DOHH2 (cell line): ENCODE measurements at regions not wholly inside any gene's neighbourhood (a gene's known extent, or its start where the extent isn't known, plus 50 kb on each side); places are given as distances from the start of the nearest gene placed in this dataset.

Experiments used
- EZH2phosphoT487 ChIP-seq: fragments of 200-600 bp; sonication (generic); IDR thresholded peaks from 2 replicates; pipeline ENCODE4 v1.6.1; 2017; ENCODE audit warnings: borderline replicate concordance, mild to moderate bottlenecking, antibody characterized with exemption, low read length, moderate library complexity, mixed read lengths
- TF ChIP-seq, protein P1 (sequence below): fragments of 200-600 bp; sonication (generic); IDR thresholded peaks from one replicate; pipeline ENCODE4 v1.5.1; 2014; ENCODE audit warnings: antibody characterized with exemption, mild to moderate bottlenecking, low read depth, low read length; ENCODE audit not compliant: poor library complexity, severe bottlenecking

DNA sequence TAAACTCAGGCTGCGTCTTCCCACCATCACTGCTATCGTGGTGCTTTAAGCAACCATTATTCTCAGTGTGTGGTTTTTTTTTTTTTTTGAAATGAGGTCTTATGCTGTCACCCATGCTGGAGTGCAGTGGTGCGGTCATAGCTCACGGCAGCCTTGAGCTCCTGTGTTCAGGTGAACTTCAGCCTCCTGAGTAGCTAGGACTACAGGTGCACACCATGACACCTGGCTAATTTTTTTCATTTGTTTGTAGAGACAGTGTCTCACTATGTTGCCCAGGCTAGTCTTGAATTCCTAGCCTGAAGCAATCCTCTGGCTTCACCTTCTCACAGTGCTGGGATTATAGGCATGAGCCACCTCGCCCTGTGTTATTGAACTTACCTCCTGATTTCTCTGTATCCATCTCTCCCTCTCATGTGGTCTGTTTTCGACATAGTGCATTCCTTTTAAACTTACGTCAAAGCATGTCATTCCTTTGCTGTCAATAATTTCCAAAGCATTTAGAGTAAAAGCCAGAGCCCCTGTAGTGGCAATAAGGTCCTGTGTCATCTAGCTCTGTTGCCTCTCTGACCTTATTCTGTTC lies 255.5 kb downstream of the SNAPC1 start:
- TF ChIP-seq, protein P1, sequence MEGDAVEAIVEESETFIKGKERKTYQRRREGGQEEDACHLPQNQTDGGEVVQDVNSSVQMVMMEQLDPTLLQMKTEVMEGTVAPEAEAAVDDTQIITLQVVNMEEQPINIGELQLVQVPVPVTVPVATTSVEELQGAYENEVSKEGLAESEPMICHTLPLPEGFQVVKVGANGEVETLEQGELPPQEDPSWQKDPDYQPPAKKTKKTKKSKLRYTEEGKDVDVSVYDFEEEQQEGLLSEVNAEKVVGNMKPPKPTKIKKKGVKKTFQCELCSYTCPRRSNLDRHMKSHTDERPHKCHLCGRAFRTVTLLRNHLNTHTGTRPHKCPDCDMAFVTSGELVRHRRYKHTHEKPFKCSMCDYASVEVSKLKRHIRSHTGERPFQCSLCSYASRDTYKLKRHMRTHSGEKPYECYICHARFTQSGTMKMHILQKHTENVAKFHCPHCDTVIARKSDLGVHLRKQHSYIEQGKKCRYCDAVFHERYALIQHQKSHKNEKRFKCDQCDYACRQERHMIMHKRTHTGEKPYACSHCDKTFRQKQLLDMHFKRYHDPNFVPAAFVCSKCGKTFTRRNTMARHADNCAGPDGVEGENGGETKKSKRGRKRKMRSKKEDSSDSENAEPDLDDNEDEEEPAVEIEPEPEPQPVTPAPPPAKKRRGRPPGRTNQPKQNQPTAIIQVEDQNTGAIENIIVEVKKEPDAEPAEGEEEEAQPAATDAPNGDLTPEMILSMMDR: no peak
- TF ChIP-seq EZH2phosphoT487: no peak
